DMS53 treated with DMSO at 0.1 percent for 48 hours (cell line): ENCODE measurements at regions not wholly inside any gene's neighbourhood (a gene's known extent, or its start where the extent isn't known, plus 50 kb on each side); places are given as distances from the start of the nearest gene placed in this dataset.

ENCODE experiments used
- DNase-seq: peaks from one replicate; lab custom pipeline; 2025; ENCODE audit not compliant: unreplicated experiment; lab: John Stamatoyannopoulos, UW

- no peak for DNase-seq
These were observed 355.2 kb downstream of the HAPSTR1 start for GRCh38 chr16:9446471-9447194.

GRCh38 chr16:9447195-9447551 lies 355.7 kb downstream of the HAPSTR1 start:
- DNase-seq: no peak

- no peak for DNase-seq
These were observed 356.3 kb downstream of the HAPSTR1 start for GRCh38 chr16:9447699-9448098.

GRCh38 chr16:9449597-9449996 lies 358.2 kb downstream of the HAPSTR1 start:
- no peak for DNase-seq

- DNase-seq: no peak
These were observed 365.8 kb downstream of the HAPSTR1 start for GRCh38 chr16:9457215-9457614.

- no peak for DNase-seq
These were observed 367.4 kb downstream of the HAPSTR1 start for GRCh38 chr16:9458816-9459215.

GRCh38 chr16:9462984-9463383 lies 371.5 kb downstream of the HAPSTR1 start:
- no peak for DNase-seq

- no peak for DNase-seq
These were observed 372.0 kb downstream of the HAPSTR1 start for GRCh38 chr16:9463461-9463860.

- no peak for DNase-seq
These were observed 373.7 kb downstream of the HAPSTR1 start for GRCh38 chr16:9465161-9465560.

GRCh38 chr16:9469512-9469911 lies 378.1 kb downstream of the HAPSTR1 start:
- no peak for DNase-seq

GRCh38 chr16:9476744-9477143 lies 385.3 kb downstream of the HAPSTR1 start:
- no peak for DNase-seq

- DNase-seq: no peak
These were observed 387.6 kb downstream of the HAPSTR1 start for GRCh38 chr16:9479008-9479407.

- DNase-seq: no peak
These were observed 389.1 kb downstream of the HAPSTR1 start for GRCh38 chr16:9480503-9480902.

GRCh38 chr16:9481747-9482730 lies 390.6 kb downstream of the HAPSTR1 start:
- no peak for DNase-seq

GRCh38 chr16:9484426-9484825 lies 393.0 kb downstream of the HAPSTR1 start:
- DNase-seq: no peak

- DNase-seq: no peak
These were observed 393.4 kb downstream of the HAPSTR1 start for GRCh38 chr16:9484881-9485280.

- peak; percentile 2 for DNase-seq
These were observed 398.5 kb downstream of the HAPSTR1 start for GRCh38 chr16:9489835-9490467.

GRCh38 chr16:9495824-9496223 lies 404.4 kb downstream of the HAPSTR1 start:
- no peak for DNase-seq

GRCh38 chr16:9497750-9498149 lies 406.3 kb downstream of the HAPSTR1 start:
- DNase-seq: no peak

GRCh38 chr16:9499941-9500593 lies 408.6 kb downstream of the HAPSTR1 start:
- DNase-seq: no peak

- no peak for DNase-seq
These were observed 409.4 kb downstream of the HAPSTR1 start for GRCh38 chr16:9500872-9501271.
